ENCODE measurements at regions not wholly inside any gene's neighbourhood (a gene's known extent, or its start where the extent isn't known, plus 50 kb on each side); places are given as distances from the start of the nearest gene placed in this dataset.

- TF ChIP-seq RAD21 (IDR thresholded peaks at IDR 0.05; ENCODE audit: low read depth) (no peak), TAF1 (IDR thresholded peaks at IDR 0.05; ENCODE audit: low read depth) (no peak), ZBTB7A (IDR thresholded peaks at IDR 0.05; ENCODE audit: low read depth) (no peak), CEBPB (IDR thresholded peaks at IDR 0.05) (no peak), YY1 (IDR thresholded peaks at IDR 0.05; ENCODE audit: low read depth) (no peak), EGR1 (IDR thresholded peaks at IDR 0.05) (no peak), CREB1 (IDR thresholded peaks at IDR 0.05; ENCODE audit: low read depth) (no peak), USF1 (IDR thresholded peaks at IDR 0.05) (no peak), REST (IDR thresholded peaks at IDR 0.05; ENCODE audit: low read depth) (no peak), TEAD4 (IDR thresholded peaks at IDR 0.05) (no peak), NFIC (IDR thresholded peaks at IDR 0.05) (no peak), MAX (IDR thresholded peaks at IDR 0.05) (no peak), EP300 (IDR thresholded peaks at IDR 0.05; ENCODE audit: borderline replicate concordance) (no peak), TCF12 (IDR thresholded peaks at IDR 0.05; ENCODE audit: low read depth) (no peak), FOXM1 (IDR thresholded peaks at IDR 0.05; ENCODE audit: borderline replicate concordance, low read depth) (no peak)
Measured at GRCh38 chr2:19218166-19218565, 140.3 kb downstream of the OSR1 start.

GRCh38 chr2:19216676-19217602, 141.5 kb downstream of the OSR1 start:
- TF ChIP-seq TEAD4 (IDR thresholded peaks at IDR 0.05) (no peak), CREB1 (IDR thresholded peaks at IDR 0.05; ENCODE audit: low read depth) (no peak), EGR1 (IDR thresholded peaks at IDR 0.05) (no peak), YY1 (IDR thresholded peaks at IDR 0.05; ENCODE audit: low read depth) (no peak), CEBPB (IDR thresholded peaks at IDR 0.05) (no peak), MAX (IDR thresholded peaks at IDR 0.05) (no peak), TCF12 (IDR thresholded peaks at IDR 0.05; ENCODE audit: low read depth) (no peak), NFIC (IDR thresholded peaks at IDR 0.05) (no peak), FOXM1 (IDR thresholded peaks at IDR 0.05; ENCODE audit: borderline replicate concordance, low read depth) (no peak)

- TF ChIP-seq REST (IDR thresholded peaks at IDR 0.05; ENCODE audit: low read depth) = no peak
- no peak for TF ChIP-seq RAD21 (IDR thresholded peaks at IDR 0.05; ENCODE audit: low read depth)
- TF ChIP-seq EP300 (IDR thresholded peaks at IDR 0.05; ENCODE audit: borderline replicate concordance) = no peak
- no peak for TF ChIP-seq TAF1 (IDR thresholded peaks at IDR 0.05; ENCODE audit: low read depth)
- no peak for TF ChIP-seq TEAD4 (IDR thresholded peaks at IDR 0.05)
- TF ChIP-seq USF1 (IDR thresholded peaks at IDR 0.05) = no peak
- no peak for TF ChIP-seq YY1 (IDR thresholded peaks at IDR 0.05; ENCODE audit: low read depth)
- no peak for TF ChIP-seq NFIC (IDR thresholded peaks at IDR 0.05)
- TF ChIP-seq EGR1 (IDR thresholded peaks at IDR 0.05) = no peak
- no peak for TF ChIP-seq MAX (IDR thresholded peaks at IDR 0.05)
- no peak for TF ChIP-seq ZBTB7A (IDR thresholded peaks at IDR 0.05; ENCODE audit: low read depth)
- no peak for TF ChIP-seq CEBPB (IDR thresholded peaks at IDR 0.05)
- TF ChIP-seq FOXM1 (IDR thresholded peaks at IDR 0.05; ENCODE audit: borderline replicate concordance, low read depth) = no peak
Measured at GRCh38 chr2:19216238-19216637, 142.2 kb downstream of the OSR1 start.

GRCh38 chr2:19214682-19215391, 143.6 kb downstream of the OSR1 start:
- no peak for TF ChIP-seq MAX (IDR thresholded peaks at IDR 0.05)
- no peak for TF ChIP-seq ZBTB7A (IDR thresholded peaks at IDR 0.05; ENCODE audit: low read depth)
- no peak for TF ChIP-seq EP300 (IDR thresholded peaks at IDR 0.05; ENCODE audit: borderline replicate concordance)
- no peak for TF ChIP-seq TCF12 (IDR thresholded peaks at IDR 0.05; ENCODE audit: low read depth)
- TF ChIP-seq RAD21 (IDR thresholded peaks at IDR 0.05; ENCODE audit: low read depth) = no peak
- no peak for TF ChIP-seq NFIC (IDR thresholded peaks at IDR 0.05)
- no peak for TF ChIP-seq EGR1 (IDR thresholded peaks at IDR 0.05)
- TF ChIP-seq REST (IDR thresholded peaks at IDR 0.05; ENCODE audit: low read depth) = no peak
- no peak for TF ChIP-seq CREB1 (IDR thresholded peaks at IDR 0.05; ENCODE audit: low read depth)
- TF ChIP-seq USF1 (IDR thresholded peaks at IDR 0.05) = no peak
- no peak for TF ChIP-seq FOXM1 (IDR thresholded peaks at IDR 0.05; ENCODE audit: borderline replicate concordance, low read depth)
- no peak for TF ChIP-seq YY1 (IDR thresholded peaks at IDR 0.05; ENCODE audit: low read depth)
- TF ChIP-seq TEAD4 (IDR thresholded peaks at IDR 0.05) = no peak
- TF ChIP-seq TAF1 (IDR thresholded peaks at IDR 0.05; ENCODE audit: low read depth) = no peak
